ENCODE measurements at regions not wholly inside any gene's neighbourhood (a gene's known extent, or its start where the extent isn't known, plus 50 kb on each side); places are given as distances from the start of the nearest gene placed in this dataset.

DNA sequence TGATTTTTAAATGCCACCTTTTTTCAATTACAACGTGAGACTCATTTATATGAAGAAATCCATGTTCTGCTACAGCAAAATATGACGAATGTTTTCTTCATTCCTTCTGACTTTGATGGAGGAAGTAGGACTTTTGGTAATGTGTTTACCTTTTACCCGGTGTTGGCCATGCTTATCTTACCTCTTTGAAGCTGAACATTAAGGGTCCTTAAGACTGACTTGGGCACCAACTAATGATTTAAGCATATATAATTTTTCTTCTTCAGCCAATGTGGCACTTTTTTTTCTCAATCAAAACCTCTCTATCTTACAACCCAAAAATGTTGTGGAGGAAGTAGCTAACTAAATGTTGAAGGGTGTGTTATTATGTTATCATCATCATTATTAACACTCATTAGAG is 337.5 kb downstream of the EPHA7 start:
- no peaks in the 10 kb centered on the region for H3K9me3 ChIP-seq
- no peak overlapping the region for H3K27ac ChIP-seq
- no peaks in the 10 kb centered on the region for H3K27me3 ChIP-seq
- H3K4me3 ChIP-seq = no peak overlapping the region
- H3K4me1 ChIP-seq = no peaks in the 10 kb centered on the region
- no peak for DNase-seq
- H3K36me3 ChIP-seq = no peaks in the 10 kb centered on the region
- intact Hi-C loops (cut with DNase I; ENCODE audit: low total_unique reads) = no loop called here
- TF ChIP-seq, protein P1, sequence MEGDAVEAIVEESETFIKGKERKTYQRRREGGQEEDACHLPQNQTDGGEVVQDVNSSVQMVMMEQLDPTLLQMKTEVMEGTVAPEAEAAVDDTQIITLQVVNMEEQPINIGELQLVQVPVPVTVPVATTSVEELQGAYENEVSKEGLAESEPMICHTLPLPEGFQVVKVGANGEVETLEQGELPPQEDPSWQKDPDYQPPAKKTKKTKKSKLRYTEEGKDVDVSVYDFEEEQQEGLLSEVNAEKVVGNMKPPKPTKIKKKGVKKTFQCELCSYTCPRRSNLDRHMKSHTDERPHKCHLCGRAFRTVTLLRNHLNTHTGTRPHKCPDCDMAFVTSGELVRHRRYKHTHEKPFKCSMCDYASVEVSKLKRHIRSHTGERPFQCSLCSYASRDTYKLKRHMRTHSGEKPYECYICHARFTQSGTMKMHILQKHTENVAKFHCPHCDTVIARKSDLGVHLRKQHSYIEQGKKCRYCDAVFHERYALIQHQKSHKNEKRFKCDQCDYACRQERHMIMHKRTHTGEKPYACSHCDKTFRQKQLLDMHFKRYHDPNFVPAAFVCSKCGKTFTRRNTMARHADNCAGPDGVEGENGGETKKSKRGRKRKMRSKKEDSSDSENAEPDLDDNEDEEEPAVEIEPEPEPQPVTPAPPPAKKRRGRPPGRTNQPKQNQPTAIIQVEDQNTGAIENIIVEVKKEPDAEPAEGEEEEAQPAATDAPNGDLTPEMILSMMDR (IDR thresholded peaks at IDR 0.05) = no peak

- no peaks in the 10 kb centered on the region for H3K36me3 ChIP-seq
- no peaks in the 10 kb centered on the region for H3K9me3 ChIP-seq
- TF ChIP-seq, protein P1 (IDR thresholded peaks at IDR 0.05) = no peak
- no peak overlapping the region for H3K4me3 ChIP-seq
- no peak for DNase-seq
- no peak overlapping the region for H3K27ac ChIP-seq
- intact Hi-C loops (cut with DNase I; ENCODE audit: low total_unique reads) = no loop called here
- H3K4me1 ChIP-seq = no peaks in the 10 kb centered on the region
- H3K27me3 ChIP-seq = no peaks in the 10 kb centered on the region
Observed at GRCh38 chr6:93079061-93079460, 340.3 kb downstream of the EPHA7 start.

- TF ChIP-seq, protein P1 (IDR thresholded peaks at IDR 0.05) = no peak
- H3K4me3 ChIP-seq = no peak overlapping the region
Observed at GRCh38 chr6:93073811-93074210, 345.5 kb downstream of the EPHA7 start.

GRCh38 chr6:93069856-93070255 is 349.5 kb downstream of the EPHA7 start:
- Histone ChIP-seq H3K9me3 (no peaks in the 10 kb centered on the region), H3K4me3 (no peak overlapping the region), H3K27me3 (no peaks in the 10 kb centered on the region), H3K4me1 (no peaks in the 10 kb centered on the region), H3K36me3 (no peaks in the 10 kb centered on the region), H3K27ac (no peak overlapping the region)
- no peak for DNase-seq
- TF ChIP-seq, protein P1 (IDR thresholded peaks at IDR 0.05) = no peak
- intact Hi-C loops (cut with DNase I; ENCODE audit: low total_unique reads) = no loop called here

More at GRCh38 chr6:93073811-93074210, 345.5 kb downstream of the EPHA7 start:
- H3K9me3 ChIP-seq = no peaks in the 10 kb centered on the region
- DNase-seq = no peak
- no peaks in the 10 kb centered on the region for H3K27me3 ChIP-seq
- H3K27ac ChIP-seq = no peak overlapping the region
- no peaks in the 10 kb centered on the region for H3K4me1 ChIP-seq
- H3K36me3 ChIP-seq = no peaks in the 10 kb centered on the region
- intact Hi-C loops (cut with DNase I; ENCODE audit: low total_unique reads) = no loop called here

- Histone ChIP-seq H3K27ac (no peak overlapping the region), H3K4me3 (no peak overlapping the region), H3K4me1 (no peaks in the 10 kb centered on the region), H3K9me3 (no peaks in the 10 kb centered on the region), H3K27me3 (no peaks in the 10 kb centered on the region), H3K36me3 (no peaks in the 10 kb centered on the region)
- intact Hi-C loops (cut with DNase I; ENCODE audit: low total_unique reads) = no loop called here
- no peak for DNase-seq
- TF ChIP-seq, protein P1 (IDR thresholded peaks at IDR 0.05) = no peak
Observed at GRCh38 chr6:93059911-93060310, 359.4 kb downstream of the EPHA7 start.

DNA sequence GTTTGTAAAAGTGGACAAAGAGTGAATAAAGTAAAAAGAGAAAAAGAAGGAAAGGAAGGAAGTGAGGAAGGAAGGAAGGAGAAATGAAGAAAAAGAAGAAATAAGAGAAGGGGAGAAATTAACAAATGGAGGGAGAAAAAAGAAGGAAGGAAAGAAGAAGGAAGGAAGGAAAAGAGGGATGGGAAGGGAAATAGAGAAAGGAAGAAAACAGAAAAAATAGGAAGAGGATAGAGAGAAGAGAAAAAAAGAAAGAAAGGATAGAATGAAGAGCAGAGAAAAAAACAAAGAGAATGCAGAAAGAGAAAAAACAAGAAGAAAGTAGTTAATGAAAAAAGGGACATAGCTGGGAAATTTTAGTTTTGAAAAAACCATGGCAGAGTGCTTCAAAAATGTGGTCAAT is 361.8 kb downstream of the EPHA7 start:
- no peak overlapping the region for H3K4me3 ChIP-seq
- no peak for DNase-seq
- intact Hi-C loops (cut with DNase I; ENCODE audit: low total_unique reads) = no loop called here
- no peaks in the 10 kb centered on the region for H3K9me3 ChIP-seq
- no peaks in the 10 kb centered on the region for H3K27me3 ChIP-seq
- TF ChIP-seq, protein P1 (IDR thresholded peaks at IDR 0.05) = no peak
- H3K36me3 ChIP-seq = no peaks in the 10 kb centered on the region
- H3K27ac ChIP-seq = no peak overlapping the region
- no peaks in the 10 kb centered on the region for H3K4me1 ChIP-seq
